GM12875 (cell line): ENCODE measurements at regions not wholly inside any gene's neighbourhood (a gene's known extent, or its start where the extent isn't known, plus 50 kb on each side); places are given as distances from the start of the nearest gene placed in this dataset.

Source experiments
- H3K4me3 ChIP-seq: one replicate; pipeline ENCODE4 v1.5.1; 2011; ENCODE audit warnings: low read depth, low read length, control low read depth
- TF ChIP-seq, protein P1 (sequence below): IDR thresholded peaks from 2 replicates; pipeline ENCODE4 v1.5.1; 2011; ENCODE audit warnings: low read depth, mild to moderate bottlenecking, control low read depth, inconsistent platforms, low read length, moderate library complexity, borderline replicate concordance; ENCODE audit not compliant: insufficient read depth

GRCh38 chr4:123990310-123990870, 593.8 kb downstream of the SPRY1 start:
- TF ChIP-seq, protein P1, sequence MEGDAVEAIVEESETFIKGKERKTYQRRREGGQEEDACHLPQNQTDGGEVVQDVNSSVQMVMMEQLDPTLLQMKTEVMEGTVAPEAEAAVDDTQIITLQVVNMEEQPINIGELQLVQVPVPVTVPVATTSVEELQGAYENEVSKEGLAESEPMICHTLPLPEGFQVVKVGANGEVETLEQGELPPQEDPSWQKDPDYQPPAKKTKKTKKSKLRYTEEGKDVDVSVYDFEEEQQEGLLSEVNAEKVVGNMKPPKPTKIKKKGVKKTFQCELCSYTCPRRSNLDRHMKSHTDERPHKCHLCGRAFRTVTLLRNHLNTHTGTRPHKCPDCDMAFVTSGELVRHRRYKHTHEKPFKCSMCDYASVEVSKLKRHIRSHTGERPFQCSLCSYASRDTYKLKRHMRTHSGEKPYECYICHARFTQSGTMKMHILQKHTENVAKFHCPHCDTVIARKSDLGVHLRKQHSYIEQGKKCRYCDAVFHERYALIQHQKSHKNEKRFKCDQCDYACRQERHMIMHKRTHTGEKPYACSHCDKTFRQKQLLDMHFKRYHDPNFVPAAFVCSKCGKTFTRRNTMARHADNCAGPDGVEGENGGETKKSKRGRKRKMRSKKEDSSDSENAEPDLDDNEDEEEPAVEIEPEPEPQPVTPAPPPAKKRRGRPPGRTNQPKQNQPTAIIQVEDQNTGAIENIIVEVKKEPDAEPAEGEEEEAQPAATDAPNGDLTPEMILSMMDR = no peak
- no peak overlapping the region for H3K4me3 ChIP-seq

GRCh38 chr4:123994917-123995316, 598.3 kb downstream of the SPRY1 start:
- TF ChIP-seq, protein P1 = no peak
- no peak overlapping the region for H3K4me3 ChIP-seq

DNA sequence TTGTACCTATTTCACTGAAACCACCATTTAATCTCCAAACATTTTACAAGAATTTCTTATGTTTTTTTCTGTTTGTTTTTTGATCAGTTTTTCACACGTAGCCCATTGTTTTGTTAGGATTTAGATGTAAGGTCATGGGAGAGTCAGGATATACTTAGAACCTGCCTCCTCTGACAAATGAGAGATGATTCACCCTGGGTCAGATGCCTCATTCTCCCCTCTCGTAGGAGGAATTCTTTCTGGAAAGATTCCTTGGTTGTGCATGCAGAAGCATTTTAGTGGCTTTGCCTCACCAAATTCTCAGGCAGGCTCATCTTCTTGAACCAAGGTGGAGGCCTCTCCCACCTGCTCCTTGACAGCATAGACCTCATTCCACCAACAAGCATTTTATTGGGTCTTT, 599.3 kb downstream of the SPRY1 start:
- TF ChIP-seq, protein P1 = no peak
- H3K4me3 ChIP-seq = no peak overlapping the region

DNA sequence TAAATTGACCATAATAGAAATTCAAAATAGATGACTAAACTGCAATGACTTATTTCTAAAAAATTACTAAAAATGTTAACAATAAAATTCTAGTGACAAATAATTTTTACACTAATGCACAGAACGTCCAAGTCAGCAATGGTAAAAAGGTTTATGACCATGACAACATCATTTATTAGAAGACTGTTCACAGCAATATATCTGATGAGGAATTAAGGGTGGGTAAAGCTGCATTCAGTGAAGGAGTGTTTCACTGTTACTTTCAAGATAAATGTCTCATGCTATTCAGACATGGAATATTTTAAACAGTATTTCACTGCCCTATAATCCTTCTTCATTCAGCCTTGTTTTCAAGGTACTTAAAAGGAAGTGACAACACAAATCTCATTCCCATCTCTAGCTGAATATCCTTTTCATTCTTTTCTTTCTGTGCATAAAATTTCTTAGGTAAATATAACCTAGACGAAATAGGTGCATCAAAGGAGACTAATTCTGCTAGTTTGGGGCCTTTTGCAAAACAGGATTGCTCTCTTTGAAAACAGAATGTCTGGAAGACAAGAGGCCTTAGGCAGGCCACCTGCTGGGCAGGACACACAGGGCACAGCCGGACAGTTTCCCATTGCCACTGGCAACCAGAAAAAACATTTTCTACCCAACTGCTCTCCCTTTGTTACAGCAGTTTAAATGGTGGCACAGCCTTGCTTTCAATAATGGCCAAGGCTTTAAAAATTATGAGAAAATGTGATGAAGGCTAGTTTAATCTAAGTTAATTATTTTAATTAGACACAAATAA, 600.3 kb downstream of the SPRY1 start:
- TF ChIP-seq, protein P1 = no peak
- H3K4me3 ChIP-seq = no peak overlapping the region

DNA sequence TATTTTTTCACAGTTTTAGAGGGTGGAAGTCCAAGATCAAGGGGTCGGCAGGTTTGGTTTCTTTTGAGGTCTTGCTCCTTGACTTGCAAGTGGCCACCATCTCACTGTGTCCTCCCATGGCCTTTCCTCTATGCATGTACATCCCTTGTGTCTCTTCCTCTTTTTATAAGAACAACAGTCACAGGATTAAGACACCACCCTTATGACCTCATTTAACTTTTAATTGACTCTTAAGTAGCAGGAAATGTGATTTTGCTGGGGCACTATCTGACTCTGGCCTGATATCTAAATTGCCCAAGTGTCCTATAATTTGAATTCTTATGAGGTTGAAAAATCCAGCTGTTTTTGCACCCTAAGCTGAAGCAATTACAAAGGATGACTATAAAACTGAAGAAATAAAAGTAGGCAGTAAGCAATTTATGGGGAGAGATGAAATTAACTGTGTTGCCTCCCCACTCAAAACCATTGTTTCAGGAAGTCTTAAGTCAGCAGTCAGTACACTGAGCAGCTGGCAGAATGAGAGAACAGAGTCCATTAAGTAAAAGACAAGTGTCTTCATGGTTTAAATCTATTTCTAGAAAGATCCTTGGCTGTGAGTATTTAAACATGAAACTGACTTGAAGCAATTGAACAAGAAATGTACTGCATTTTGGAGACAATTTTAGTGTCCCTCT, 601.3 kb downstream of the SPRY1 start:
- H3K4me3 ChIP-seq = no peak overlapping the region
- TF ChIP-seq, protein P1 = no peak

DNA sequence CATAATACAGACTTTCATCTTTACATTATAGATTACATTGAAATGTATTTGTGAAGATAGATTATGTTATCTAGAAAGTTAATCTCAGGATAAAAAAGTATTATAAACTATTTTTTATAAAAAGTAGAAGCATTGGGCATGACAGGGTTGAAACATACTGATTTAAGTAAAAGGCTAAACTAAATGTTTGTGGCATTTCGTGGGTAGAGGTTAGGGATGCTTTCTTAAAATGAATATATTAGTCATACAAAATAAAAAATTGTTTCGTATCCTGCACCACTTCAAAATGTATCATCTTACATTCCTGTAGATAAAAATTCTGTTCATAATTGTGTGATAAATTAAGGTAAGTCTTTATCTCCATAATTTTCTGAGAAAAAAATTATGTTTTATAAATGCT, 603.6 kb downstream of the SPRY1 start:
- H3K4me3 ChIP-seq = no peak overlapping the region
- TF ChIP-seq, protein P1 = no peak
